HCT116 (cell line): ENCODE measurements at regions not wholly inside any gene's neighbourhood (a gene's known extent, or its start where the extent isn't known, plus 50 kb on each side); places are given as distances from the start of the nearest gene placed in this dataset.

ENCODE experiments used
- ATAC-seq: fragments of 200-7000 bp; cut with Tn5 transposase; 2 replicates; pipeline ENCODE4 v1.9.1; 2020; ENCODE audit warnings: mild to moderate bottlenecking, moderate library complexity
- BruUV-seq: library from RNA; stranded (reverse); fragments of 400-500 nt; replicated peaks from 2 replicates; lab custom pipeline; 2021; lab: Mats Ljungman, UMichigan
- CTCF ChIA-PET: fragments of 300-600 bp; sonication (Branson Sonifier 250); formaldehyde crosslinking; loops from one replicate; lab custom pipeline; 2021; ENCODE audit warnings: antibody characterized with exemption; lab: Charles Lee
- POLR2A ChIA-PET: fragments of 300-600, 350-600 bp; sonication (Branson Sonifier 250); formaldehyde crosslinking; loops from one replicate; lab custom pipeline; 2021; ENCODE audit warnings: antibody characterized with exemption; lab: Charles Lee
- RAD21 ChIA-PET, 2 experiments: fragments of 300-600 bp; sonication (Branson Sonifier 250); formaldehyde crosslinking; loops; one replicate each; lab custom pipeline; 2023; ENCODE audit warnings: low total read pairs in 2 of 2; ENCODE audit not compliant: uncharacterized antibody in 2 of 2, unreplicated experiment in 2 of 2, low non-redundant PET in 1 of 2; lab: Charles Lee
- DNase-seq: peaks from one replicate; pipeline ENCODE4 v3.0.0-alpha.2; 2010; ENCODE audit warnings: low read depth, low spot score
- H2AFZ ChIP-seq: fragments of 200-600 bp; shearing (Covaris generic), sonication (generic); 2 replicates; pipeline ENCODE4 v1.6.1; 2017; ENCODE audit warnings: low read depth, mixed run types, mixed read lengths, antibody characterized with exemption, low read length; ENCODE audit not compliant: poor library complexity, severe bottlenecking
- H3K27ac ChIP-seq: 2 replicates; pipeline ENCODE4 v1.5.1; 2012; ENCODE audit warnings: low read depth, low read length
- H3K27me3 ChIP-seq: fragments of 200-600 bp; sonication (generic); 2 replicates; pipeline ENCODE4 v1.6.1; 2016; ENCODE audit warnings: mixed run types, low read length, mixed read lengths; ENCODE audit not compliant: insufficient read depth
- H3K36me3 ChIP-seq, 2 experiments: fragments of 200-500 bp in 1 of 2; fragments of 200-600 bp in 1 of 2; sonication (Bioruptor generic) in 1 of 2; sonication (generic) in 1 of 2; 2 replicates each; pipeline versions ENCODE4 v1.5.1 to v1.6.1; 2014 to 2016; ENCODE audit warnings: low read length in 2 of 2, inconsistent platforms in 1 of 2, mixed read lengths in 1 of 2, mixed run types in 1 of 2; ENCODE audit not compliant: insufficient read depth in 2 of 2, control insufficient read depth in 1 of 2
- H3K4me1 ChIP-seq, 2 experiments: fragments of 200-600 bp in 1 of 2; sonication (generic) in 1 of 2; 2 replicates each; pipeline versions ENCODE4 v1.5.1 to v1.6.1; 2012 to 2017; ENCODE audit warnings: low read length in 2 of 2, inconsistent platforms in 1 of 2, mild to moderate bottlenecking in 1 of 2, mixed read lengths in 1 of 2, mixed run types in 1 of 2, moderate library complexity in 1 of 2; ENCODE audit not compliant: insufficient read depth in 2 of 2, control insufficient read depth in 1 of 2
- H3K4me2 ChIP-seq: fragments of 200-600 bp; sonication (generic); 2 replicates; pipeline ENCODE4 v1.6.1; 2017; ENCODE audit warnings: mixed run types, low read length, mixed read lengths
- H3K4me3 ChIP-seq, 2 experiments: fragments of 200-600 bp in 1 of 2; sonication (generic) in 1 of 2; replicated peaks in 1 of 2; 2 replicates each; pipeline ENCODE4 v1.5.1; 2011 to 2016; ENCODE audit warnings: low read length in 2 of 2, control low read depth in 1 of 2, low read depth in 1 of 2, mild to moderate bottlenecking in 1 of 2, mixed read lengths in 1 of 2, mixed run types in 1 of 2
- H3K79me2 ChIP-seq: fragments of 200-600 bp; sonication (generic); 2 replicates; pipeline ENCODE4 v1.6.1; 2017; ENCODE audit warnings: mild to moderate bottlenecking, mixed run types, low read length, moderate library complexity, mixed read lengths; ENCODE audit not compliant: insufficient read depth
- H3K9ac ChIP-seq: fragments of 200-600 bp; sonication (generic); 2 replicates; pipeline ENCODE4 v1.6.1; 2016; ENCODE audit warnings: low read length, mixed read lengths
- H3K9me2 ChIP-seq: fragments of 200-600 bp; sonication (generic), shearing (Covaris generic); 2 replicates; pipeline ENCODE4 v1.6.1; 2017; ENCODE audit warnings: mixed run types, mild to moderate bottlenecking, moderate library complexity; ENCODE audit not compliant: insufficient read depth
- H3K9me3 ChIP-seq, 2 experiments: fragments of 200-500 bp in 1 of 2; fragments of 200-600 bp in 1 of 2; sonication (Bioruptor generic) in 1 of 2; sonication (generic) in 1 of 2; 2 replicates each; pipeline ENCODE4 v1.6.1; 2014 to 2017; ENCODE audit warnings: low read length in 2 of 2, mixed read lengths in 2 of 2, inconsistent platforms in 1 of 2, low read depth in 1 of 2, mild to moderate bottlenecking in 1 of 2, mixed run types in 1 of 2, moderate library complexity in 1 of 2; ENCODE audit not compliant: control insufficient read depth in 1 of 2, insufficient read depth in 1 of 2
- H4K20me1 ChIP-seq: fragments of 200-600 bp; sonication (generic), shearing (Covaris generic); 2 replicates; pipeline ENCODE4 v1.6.1; 2017; ENCODE audit warnings: mixed run types, mild to moderate bottlenecking, moderate library complexity; ENCODE audit not compliant: insufficient read depth
- ATF3 ChIP-seq: IDR thresholded peaks from 2 replicates; pipeline ENCODE4 v1.6.1; 2012
- CBX3 ChIP-seq: IDR thresholded peaks from 2 replicates; pipeline ENCODE4 v1.6.1; 2012; ENCODE audit warnings: low read depth
- CEBPB ChIP-seq: IDR thresholded peaks from 2 replicates; pipeline ENCODE4 v1.6.1; 2012; ENCODE audit warnings: low read depth
- EGR1 ChIP-seq: IDR thresholded peaks from 2 replicates; pipeline ENCODE4 v1.6.1; 2012; ENCODE audit warnings: low read depth
- EZH2 ChIP-seq: fragments of 200-600 bp; sonication (generic); IDR thresholded peaks from 2 replicates; pipeline ENCODE4 v1.6.1; 2017; ENCODE audit warnings: antibody characterized with exemption, mixed run types
- EZH2phosphoT487 ChIP-seq: fragments of 200-600 bp; IDR thresholded peaks from 2 replicates; pipeline ENCODE4 v1.6.1; 2018; ENCODE audit warnings: antibody characterized with exemption, borderline replicate concordance
- FOSL1 ChIP-seq: IDR thresholded peaks from 2 replicates; pipeline ENCODE4 v1.6.1; 2012; ENCODE audit warnings: low read depth
- JUND ChIP-seq: IDR thresholded peaks from 2 replicates; pipeline ENCODE4 v1.6.1; 2012
- MAX ChIP-seq: IDR thresholded peaks from 2 replicates; pipeline ENCODE4 v1.6.1; 2012
- SP1 ChIP-seq: IDR thresholded peaks from 2 replicates; pipeline ENCODE4 v1.6.1; 2012; ENCODE audit warnings: low read depth
- YY1 ChIP-seq: IDR thresholded peaks from 2 replicates; pipeline ENCODE4 v1.6.1; 2011; ENCODE audit warnings: low read length, low read depth, moderate library complexity, mild to moderate bottlenecking; ENCODE audit not compliant: insufficient replicate concordance; ENCODE audit errors: extremely low read depth
- ZFX ChIP-seq: fragments of 450-650 bp; IDR thresholded peaks from 2 replicates; pipeline ENCODE4 v1.6.1; 2017
- ZNF274 ChIP-seq: fragments of 200-500 bp; sonication (Bioruptor generic); IDR thresholded peaks from 2 replicates; pipeline ENCODE4 v1.6.1; 2014; ENCODE audit warnings: mild to moderate bottlenecking, low read depth, low read length, inconsistent platforms
- intact Hi-C: fragments of 100-400 bp; cut with micrococcal nuclease; formaldehyde crosslinking; loops from 2 replicates; pipeline ENCODE4 v1.10.0; 2022

GRCh38 chr2:239793836-239794235 is 231.3 kb downstream of the NDUFA10 start:
- Histone ChIP-seq H3K36me3 (no peaks in the 10 kb centered on the region), H4K20me1 (no peaks in the 10 kb centered on the region), H3K4me2 (no peak overlapping the region), H3K27ac (no peak overlapping the region), H3K4me1 (no peaks in the 10 kb centered on the region), H3K4me3 (no peak overlapping the region), H3K9ac (no peak overlapping the region), H3K79me2 (no peaks in the 10 kb centered on the region), H3K9me3 (no peaks in the 10 kb centered on the region), H3K9me2 (no peaks in the 10 kb centered on the region), H3K27me3 (no peaks in the 10 kb centered on the region), H2AFZ (no peak overlapping the region)
- ATAC-seq (no peak), DNase-seq (no peak)
- POLR2A ChIA-PET, result no interaction called here
- BruUV-seq, result no TSS peak
- no peak for TF ChIP-seq FOSL1
- TF ChIP-seq CBX3, result no peak
- TF ChIP-seq YY1, result no peak
- no peak for TF ChIP-seq CEBPB
- TF ChIP-seq EZH2, result no peak
- CTCF ChIA-PET, result no interaction called here
- intact Hi-C loops, result no loop called here
- RAD21 ChIA-PET, result no interaction called here

GRCh38 chr2:239793086-239793485 is 232.1 kb downstream of the NDUFA10 start:
- Histone ChIP-seq H3K36me3 (no peaks in the 10 kb centered on the region), H3K9ac (no peak overlapping the region), H2AFZ (no peak overlapping the region), H3K27ac (no peak overlapping the region), H3K9me3 (no peaks in the 10 kb centered on the region), H3K27me3 (no peaks in the 10 kb centered on the region), H3K79me2 (no peaks in the 10 kb centered on the region), H4K20me1 (no peaks in the 10 kb centered on the region), H3K4me2 (no peak overlapping the region), H3K9me2 (no peaks in the 10 kb centered on the region), H3K4me1 (no peaks in the 10 kb centered on the region), H3K4me3 (no peak overlapping the region)
- DNase-seq, result no peak
- no peak for ATAC-seq
- BruUV-seq, result no TSS peak
- intact Hi-C loops, result no loop called here
- ChIA-PET CTCF (no interaction called here), RAD21 (no interaction called here), POLR2A (no interaction called here)
- no peak for TF ChIP-seq ZNF274
- TF ChIP-seq EZH2, result no peak
- no peak for TF ChIP-seq FOSL1
- TF ChIP-seq MAX, result no peak
- TF ChIP-seq CBX3, result no peak
- TF ChIP-seq EGR1, result no peak
- TF ChIP-seq YY1, result no peak
- TF ChIP-seq ZFX, result no peak
- TF ChIP-seq CEBPB, result no peak
- no peak for TF ChIP-seq JUND
- no peak for TF ChIP-seq SP1
- no peak for TF ChIP-seq EZH2phosphoT487
- TF ChIP-seq ATF3, result no peak
